Keratinocyte (primary cell): ENCODE measurements at regions not wholly inside any gene's neighbourhood (a gene's known extent, or its start where the extent isn't known, plus 50 kb on each side); places are given as distances from the start of the nearest gene placed in this dataset.

Experiments
- DNase-seq: peaks from one replicate; pipeline ENCODE4 v3.0.0-alpha.2; 2011; ENCODE audit warnings: low read depth, missing footprints, low spot score
- FAIRE-seq: peaks from 2 replicates; lab custom pipeline; 2011; peaks lifted over from hg19 to GRCh38; lab: Jason Lieb, UNC
- H2AFZ ChIP-seq: 2 replicates; pipeline ENCODE4 v1.6.0; 2012; ENCODE audit warnings: low read length, control low read depth, inconsistent platforms; ENCODE audit not compliant: control insufficient read depth
- H3K27ac ChIP-seq: 2 replicates; pipeline ENCODE4 v1.5.1; 2011; ENCODE audit warnings: low read length; ENCODE audit not compliant: control insufficient read depth, insufficient read depth
- H3K27me3 ChIP-seq: 3 replicates; pipeline ENCODE4 v1.6.0; 2011; ENCODE audit warnings: low read length; ENCODE audit not compliant: control insufficient read depth, insufficient read depth; ENCODE audit errors: extremely low read depth
- H3K36me3 ChIP-seq, 2 experiments: 2 replicates in 1 of 2; 3 replicates in 1 of 2; pipeline ENCODE4 v1.5.1; 2011; ENCODE audit warnings: low read length in 2 of 2, mild to moderate bottlenecking in 1 of 2; ENCODE audit not compliant: control insufficient read depth in 2 of 2, insufficient read depth in 2 of 2; ENCODE audit errors: extremely low read depth in 1 of 2
- H3K4me1 ChIP-seq: 3 replicates; pipeline ENCODE4 v1.5.1; 2011; ENCODE audit warnings: low read length; ENCODE audit not compliant: control insufficient read depth, insufficient read depth; ENCODE audit errors: extremely low read depth
- H3K4me2 ChIP-seq: 3 replicates; pipeline ENCODE4 v1.6.0; 2011; ENCODE audit warnings: low read depth, low read length; ENCODE audit not compliant: control insufficient read depth, insufficient read depth; ENCODE audit errors: extremely low read depth
- H3K4me3 ChIP-seq, 3 experiments: fragments of 200-600 bp in 1 of 3; sonication (generic) in 1 of 3; 2 replicates in 2 of 3; 3 replicates in 1 of 3; pipeline ENCODE4 v1.5.1; 2011 to 2016; ENCODE audit warnings: low read length in 3 of 3, mild to moderate bottlenecking in 3 of 3, control low read depth in 2 of 3, inconsistent platforms in 1 of 3, low read depth in 1 of 3, mixed read lengths in 1 of 3, mixed run types in 1 of 3, moderate library complexity in 1 of 3; ENCODE audit not compliant: control insufficient read depth in 2 of 3, insufficient read depth in 2 of 3; ENCODE audit errors: extremely low read depth in 1 of 3
- H3K79me2 ChIP-seq: 2 replicates; pipeline ENCODE4 v1.6.0; 2012; ENCODE audit warnings: low read length; ENCODE audit not compliant: control insufficient read depth, insufficient read depth
- H3K9ac ChIP-seq: 3 replicates; pipeline ENCODE4 v1.6.0; 2011; ENCODE audit warnings: low read length; ENCODE audit not compliant: control insufficient read depth, insufficient read depth; ENCODE audit errors: extremely low read depth
- H3K9me1 ChIP-seq: 3 replicates; pipeline ENCODE4 v1.6.0; 2011; ENCODE audit warnings: low read length; ENCODE audit not compliant: control insufficient read depth, insufficient read depth; ENCODE audit errors: extremely low read depth
- H3K9me3 ChIP-seq: 2 replicates; pipeline ENCODE4 v1.5.1; 2012; ENCODE audit warnings: low read depth, low read length; ENCODE audit not compliant: control insufficient read depth
- H4K20me1 ChIP-seq: 3 replicates; pipeline ENCODE4 v1.6.0; 2011; ENCODE audit warnings: low read length; ENCODE audit not compliant: control insufficient read depth, insufficient read depth; ENCODE audit errors: extremely low read depth
- CTCF ChIP-seq, 3 experiments: IDR thresholded peaks in 1 of 3; conservative IDR thresholded peaks in 1 of 3; optimal IDR thresholded peaks in 1 of 3; 2 replicates in 2 of 3; 3 replicates in 1 of 3; pipeline versions ENCODE3 to v1.5.1; 2011; ENCODE audit warnings: low read length in 3 of 3, mild to moderate bottlenecking in 3 of 3, moderate library complexity in 2 of 3, control low read depth in 1 of 3, inconsistent platforms in 1 of 3; ENCODE audit not compliant: insufficient read depth in 2 of 3; ENCODE audit errors: extremely low read depth in 1 of 3
- EZH2 ChIP-seq: IDR thresholded peaks from one replicate; pipeline ENCODE4 v1.6.1; 2012; ENCODE audit warnings: inconsistent platforms, mild to moderate bottlenecking, low read length, moderate library complexity
- dilution Hi-C: fragments of 300-500 bp; cut with MboI; formaldehyde crosslinking; loops from one replicate; pipeline ENCODE4 v1.7.0; 2020; ENCODE audit warnings: low sequenced_read_pairs; ENCODE audit not compliant: extremely low pct_ligation_motif_present

- Histone ChIP-seq H3K27ac (no peak overlapping the region), H3K4me2 (no peak overlapping the region), H3K27me3 (no peaks in the 10 kb centered on the region), H3K79me2 (no peaks in the 10 kb centered on the region), H3K36me3 (no peaks in the 10 kb centered on the region), H3K9me1 (no peaks in the 10 kb centered on the region), H3K9ac (no peak overlapping the region), H4K20me1 (no peaks in the 10 kb centered on the region), H3K9me3 (no peaks in the 10 kb centered on the region), H3K4me3 (no peak overlapping the region), H3K4me1 (peaks cover 11% of the 10 kb centered on the region), H2AFZ (peak overlapping the region; percentile 24)
- dilution Hi-C loops, result no loop called here
- peak; percentile 33 for DNase-seq
- FAIRE-seq, result peak; percentile 29
- TF ChIP-seq CTCF (optimal IDR thresholded peaks at IDR 0.05 in 1 of 3, IDR thresholded peaks at IDR 0.05 in 1 of 3, conservative IDR thresholded peaks at IDR 0.05 in 1 of 3; ENCODE audit: extremely low read depth in 1 of 3, insufficient read depth in 2 of 3, low read length in 3 of 3) (no peak), EZH2 (no peak)
Observed at GRCh38 chr2:196369967-196370366, 198.6 kb upstream of the STK17B start.

- no peaks in the 10 kb centered on the region for H3K79me2 ChIP-seq
- no peak overlapping the region for H3K4me2 ChIP-seq
- H3K9me1 ChIP-seq, result no peaks in the 10 kb centered on the region
- no peak overlapping the region for H3K9ac ChIP-seq
- FAIRE-seq (no peak), DNase-seq (no peak)
- no peak for TF ChIP-seq EZH2
- peak in 1 of 3 experiments; percentile 5 for TF ChIP-seq CTCF (optimal IDR thresholded peaks at IDR 0.05 in 1 of 3, IDR thresholded peaks at IDR 0.05 in 1 of 3, conservative IDR thresholded peaks at IDR 0.05 in 1 of 3; ENCODE audit: extremely low read depth in 1 of 3, insufficient read depth in 2 of 3, low read length in 3 of 3)
- H3K36me3 ChIP-seq, result no peaks in the 10 kb centered on the region
- H3K9me3 ChIP-seq, result no peaks in the 10 kb centered on the region
- H3K4me1 ChIP-seq, result peaks cover 11% of the 10 kb centered on the region
- no peaks in the 10 kb centered on the region for H3K27me3 ChIP-seq
- dilution Hi-C loops, result no loop called here
- no peak overlapping the region for H3K4me3 ChIP-seq
- peak overlapping the region; percentile 18 for H2AFZ ChIP-seq
- no peaks in the 10 kb centered on the region for H4K20me1 ChIP-seq
- H3K27ac ChIP-seq, result no peak overlapping the region
Observed at GRCh38 chr2:196370381-196370780, 199.0 kb upstream of the STK17B start.
